Neural progenitor cell (in vitro differentiated cells): ENCODE measurements at regions not wholly inside any gene's neighbourhood (a gene's known extent, or its start where the extent isn't known, plus 50 kb on each side); places are given as distances from the start of the nearest gene placed in this dataset.

Experiments
- DNase-seq: peaks from one replicate; pipeline ENCODE4 v3.0.0-alpha.2; 2016; ENCODE audit warnings: low spot score
- H2AFZ ChIP-seq: fragments of 200-600 bp; sonication (generic); replicated peaks from 2 replicates; pipeline ENCODE4 v1.6.1; 2016; ENCODE audit warnings: antibody characterized with exemption
- H3F3A ChIP-seq: fragments of 200-600 bp; sonication (generic); 2 replicates; pipeline ENCODE4 v1.6.1; 2016; ENCODE audit warnings: antibody characterized with exemption, low read depth
- H3K27ac ChIP-seq: fragments of 200-600 bp; sonication (generic); 2 replicates; pipeline ENCODE4 v1.5.1; 2016; ENCODE audit warnings: mild to moderate bottlenecking
- H3K27me3 ChIP-seq: fragments of 200-600 bp; sonication (generic); 2 replicates; pipeline ENCODE4 v1.6.1; 2016; ENCODE audit warnings: mild to moderate bottlenecking, moderate library complexity
- H3K36me3 ChIP-seq: fragments of 200-600 bp; sonication (generic); 2 replicates; pipeline ENCODE4 v1.5.1; 2016
- H3K4me1 ChIP-seq: fragments of 200-600 bp; sonication (generic); 2 replicates; pipeline ENCODE4 v1.6.1; 2016; ENCODE audit warnings: mixed run types
- H3K4me2 ChIP-seq: fragments of 200-600 bp; sonication (generic); 2 replicates; pipeline ENCODE4 v1.6.1; 2016
- H3K4me3 ChIP-seq: fragments of 200-600 bp; sonication (generic); 2 replicates; pipeline ENCODE4 v1.5.1; 2016
- H3K79me2 ChIP-seq: fragments of 200-600 bp; sonication (generic); 2 replicates; pipeline ENCODE4 v1.6.1; 2016; ENCODE audit warnings: low read depth
- H3K9ac ChIP-seq: fragments of 200-600 bp; sonication (generic); 2 replicates; pipeline ENCODE4 v1.6.1; 2016
- H3K9me3 ChIP-seq: fragments of 200-600 bp; sonication (generic); 2 replicates; pipeline ENCODE4 v1.5.1; 2016; ENCODE audit warnings: low read depth
- H4K20me1 ChIP-seq: fragments of 200-600 bp; sonication (generic); 2 replicates; pipeline ENCODE4 v1.6.1; 2016; ENCODE audit warnings: low read depth
- H3K27ac Mint-ChIP-seq: 3 replicates; pipeline ENCODE4 v1.8.0; 2021; ENCODE audit warnings: mixed read lengths
- H3K27me3 Mint-ChIP-seq: 2 replicates; pipeline ENCODE4 v1.8.0; 2022; ENCODE audit warnings: low read depth, mild to moderate bottlenecking, inconsistent platforms, moderate library complexity, mixed read lengths; ENCODE audit not compliant: insufficient read depth
- H3K36me3 Mint-ChIP-seq: 3 replicates; pipeline ENCODE4 v1.8.0; 2021; ENCODE audit warnings: mixed read lengths
- H3K4me1 Mint-ChIP-seq: 3 replicates; pipeline ENCODE4 v1.8.0; 2021; ENCODE audit warnings: mixed read lengths
- H3K4me3 Mint-ChIP-seq: 3 replicates; pipeline ENCODE4 v1.8.0; 2021; ENCODE audit warnings: mild to moderate bottlenecking, moderate library complexity, mixed read lengths
- H3K9me3 Mint-ChIP-seq: 3 replicates; pipeline ENCODE4 v1.8.0; 2020; ENCODE audit warnings: mixed read lengths
- CTCF ChIP-seq: fragments of 200-600 bp; sonication (generic); IDR thresholded peaks from 2 replicates; pipeline ENCODE4 v1.5.1; 2017; ENCODE audit warnings: antibody characterized with exemption, mild to moderate bottlenecking
- EZH2 ChIP-seq: fragments of 200-600 bp; sonication (generic); IDR thresholded peaks from 2 replicates; pipeline ENCODE4 v1.6.1; 2017; ENCODE audit warnings: antibody characterized with exemption, mild to moderate bottlenecking, moderate library complexity
- EZH2phosphoT487 ChIP-seq: fragments of 200-600 bp; sonication (generic); IDR thresholded peaks from 2 replicates; pipeline ENCODE4 v1.6.1; 2017; ENCODE audit warnings: antibody characterized with exemption

- no peak overlapping the region for H2AFZ ChIP-seq
- H3K27ac ChIP-seq = no peak overlapping the region
- no peak overlapping the region for H3K9ac ChIP-seq
- no peak overlapping the region for H3K4me3 ChIP-seq
- Mint-ChIP-seq H3K36me3 (peaks cover 3% of the 10 kb centered on the region), H3K27ac (no peak overlapping the region), H3K4me3 (no peak overlapping the region), H3K9me3 (peaks cover 3% of the 10 kb centered on the region), H3K27me3 (no peaks in the 10 kb centered on the region), H3K4me1 (peaks cover 12% of the 10 kb centered on the region)
- H3K27me3 ChIP-seq = no peaks in the 10 kb centered on the region
- H4K20me1 ChIP-seq = no peaks in the 10 kb centered on the region
- H3K4me1 ChIP-seq = peaks cover 11% of the 10 kb centered on the region
- H3K9me3 ChIP-seq = no peaks in the 10 kb centered on the region
- no peak for DNase-seq
- no peaks in the 10 kb centered on the region for H3K79me2 ChIP-seq
- H3K4me2 ChIP-seq = no peak overlapping the region
- TF ChIP-seq EZH2phosphoT487 (no peak), CTCF (no peak), EZH2 (no peak)
- no peaks in the 10 kb centered on the region for H3K36me3 ChIP-seq
- no peaks in the 10 kb centered on the region for H3F3A ChIP-seq
Measured at GRCh38 chr3:34863485-34863884, 775.8 kb upstream of the ARPP21 start.

- H3K27me3 ChIP-seq = no peaks in the 10 kb centered on the region
- H3K4me2 ChIP-seq = no peak overlapping the region
- H3K27ac ChIP-seq = no peak overlapping the region
- TF ChIP-seq CTCF (no peak), EZH2phosphoT487 (no peak), EZH2 (no peak)
- no peaks in the 10 kb centered on the region for H3K36me3 ChIP-seq
- peaks cover 11% of the 10 kb centered on the region for H3K4me1 ChIP-seq
- H3K36me3 Mint-ChIP-seq = peaks cover 3% of the 10 kb centered on the region
- no peaks in the 10 kb centered on the region for H4K20me1 ChIP-seq
- no peak overlapping the region for H2AFZ ChIP-seq
- H3K4me3 ChIP-seq = no peak overlapping the region
- peaks cover 3% of the 10 kb centered on the region for H3K9me3 Mint-ChIP-seq
- H3K4me3 Mint-ChIP-seq = no peak overlapping the region
- peaks cover 12% of the 10 kb centered on the region for H3K4me1 Mint-ChIP-seq
- no peaks in the 10 kb centered on the region for H3K27me3 Mint-ChIP-seq
- H3F3A ChIP-seq = no peaks in the 10 kb centered on the region
- no peak overlapping the region for H3K27ac Mint-ChIP-seq
- no peak overlapping the region for H3K9ac ChIP-seq
- no peak for DNase-seq
- no peaks in the 10 kb centered on the region for H3K9me3 ChIP-seq
- no peaks in the 10 kb centered on the region for H3K79me2 ChIP-seq
Measured at GRCh38 chr3:34864011-34864410, 775.3 kb upstream of the ARPP21 start.

- no peak overlapping the region for H3K9ac ChIP-seq
- H3K4me1 ChIP-seq = peaks cover 11% of the 10 kb centered on the region
- DNase-seq = no peak
- TF ChIP-seq CTCF (no peak), EZH2phosphoT487 (no peak), EZH2 (no peak)
- no peak overlapping the region for H3K4me3 Mint-ChIP-seq
- no peaks in the 10 kb centered on the region for H3K27me3 ChIP-seq
- peak overlapping the region; percentile 18 for H3K27ac ChIP-seq
- H2AFZ ChIP-seq = peak overlapping the region; percentile 44
- no peaks in the 10 kb centered on the region for H3K27me3 Mint-ChIP-seq
- H3K36me3 ChIP-seq = no peaks in the 10 kb centered on the region
- H3K4me3 ChIP-seq = no peak overlapping the region
- H3K9me3 Mint-ChIP-seq = peaks cover 3% of the 10 kb centered on the region
- H3F3A ChIP-seq = no peaks in the 10 kb centered on the region
- H4K20me1 ChIP-seq = no peaks in the 10 kb centered on the region
- H3K36me3 Mint-ChIP-seq = peaks cover 3% of the 10 kb centered on the region
- peaks cover 6% of the 10 kb centered on the region for H3K4me1 Mint-ChIP-seq
- H3K27ac Mint-ChIP-seq = no peak overlapping the region
- H3K4me2 ChIP-seq = no peak overlapping the region
- H3K79me2 ChIP-seq = no peaks in the 10 kb centered on the region
- H3K9me3 ChIP-seq = no peaks in the 10 kb centered on the region
Measured at GRCh38 chr3:34865346-34865745, 774.0 kb upstream of the ARPP21 start.

- peaks cover 3% of the 10 kb centered on the region for H3K36me3 Mint-ChIP-seq
- no peaks in the 10 kb centered on the region for H4K20me1 ChIP-seq
- H2AFZ ChIP-seq = no peak overlapping the region
- H3K4me2 ChIP-seq = no peak overlapping the region
- no peak overlapping the region for H3K27ac Mint-ChIP-seq
- no peak for DNase-seq
- H3F3A ChIP-seq = no peaks in the 10 kb centered on the region
- TF ChIP-seq CTCF = no peak
- no peak for TF ChIP-seq EZH2phosphoT487
- TF ChIP-seq EZH2 = no peak
- H3K9ac ChIP-seq = no peak overlapping the region
- H3K4me1 ChIP-seq = peaks cover 11% of the 10 kb centered on the region
- H3K27ac ChIP-seq = no peak overlapping the region
- peaks cover 6% of the 10 kb centered on the region for H3K9me3 Mint-ChIP-seq
- no peaks in the 10 kb centered on the region for H3K36me3 ChIP-seq
- H3K79me2 ChIP-seq = no peaks in the 10 kb centered on the region
- no peaks in the 10 kb centered on the region for H3K9me3 ChIP-seq
- no peak overlapping the region for H3K4me3 ChIP-seq
- H3K4me3 Mint-ChIP-seq = no peak overlapping the region
- no peaks in the 10 kb centered on the region for H3K27me3 ChIP-seq
- no peaks in the 10 kb centered on the region for H3K27me3 Mint-ChIP-seq
- H3K4me1 Mint-ChIP-seq = no peaks in the 10 kb centered on the region
Measured at GRCh38 chr3:34868935-34869334, 770.4 kb upstream of the ARPP21 start.
